Progenitor cell of endocrine pancreas (in vitro differentiated cells): ENCODE measurements at regions not wholly inside any gene's neighbourhood (a gene's known extent, or its start where the extent isn't known, plus 50 kb on each side); places are given as distances from the start of the nearest gene placed in this dataset.

Experiments
- DNase-seq: peaks from one replicate; pipeline ENCODE4 v3.0.0; 2021; ENCODE audit warnings: low spot score; ENCODE audit not compliant: unreplicated experiment
- H3K27ac Mint-ChIP-seq: 2 replicates; pipeline ENCODE4 v1.8.0; 2021; ENCODE audit warnings: mild to moderate bottlenecking, moderate library complexity, mixed read lengths
- H3K27me3 Mint-ChIP-seq: 2 replicates; pipeline ENCODE4 v1.8.0; 2021; ENCODE audit warnings: mixed read lengths
- H3K36me3 Mint-ChIP-seq: 2 replicates; pipeline ENCODE4 v1.8.0; 2022; ENCODE audit warnings: mixed read lengths; ENCODE audit not compliant: insufficient read depth
- H3K4me1 Mint-ChIP-seq: 2 replicates; pipeline ENCODE4 v1.8.0; 2021; ENCODE audit warnings: low read depth, mixed read lengths
- H3K4me3 Mint-ChIP-seq: 2 replicates; pipeline ENCODE4 v1.8.0; 2021; ENCODE audit warnings: low read depth, mild to moderate bottlenecking, moderate library complexity, mixed read lengths
- H3K9me3 Mint-ChIP-seq: 2 replicates; pipeline ENCODE4 v1.8.0; 2021; ENCODE audit warnings: low read depth, mixed read lengths
- TF ChIP-seq, protein P1 (sequence below): fragments of 200-600 bp; sonication (generic); IDR thresholded peaks from one replicate; pipeline ENCODE4 v1.5.0; 2021; ENCODE audit warnings: antibody characterized with exemption, mild to moderate bottlenecking; ENCODE audit not compliant: unreplicated experiment

DNA sequence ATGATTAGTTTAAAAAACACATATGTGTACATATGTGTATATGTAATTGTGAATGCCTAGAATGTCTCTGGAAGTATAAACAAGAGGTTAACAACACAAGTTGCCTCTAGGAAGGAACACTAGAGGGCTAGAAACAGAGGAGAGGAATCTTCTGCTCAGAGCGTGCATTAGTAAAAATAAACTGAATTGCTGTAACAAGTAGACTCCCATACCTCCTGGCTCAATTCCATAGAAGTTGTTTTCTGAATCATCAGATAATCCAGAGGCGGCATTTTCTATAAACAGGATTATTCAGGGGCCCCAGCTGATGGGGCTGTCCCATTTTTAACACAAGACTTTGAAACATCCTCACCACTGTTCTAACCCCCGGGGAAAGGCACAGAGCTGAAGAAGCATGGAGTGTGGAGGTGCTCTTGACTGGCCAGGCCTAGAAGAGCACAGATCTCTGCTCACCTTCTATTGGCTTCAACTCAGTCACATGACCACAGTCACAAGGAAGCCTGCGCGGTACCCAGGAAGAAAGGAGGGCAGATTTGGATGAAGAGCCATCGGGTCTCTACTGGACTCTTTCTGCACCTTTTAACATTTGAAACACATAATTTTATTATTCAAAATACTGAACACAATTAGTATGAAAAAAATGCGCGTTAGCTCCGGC is 145.7 kb downstream of the TLE3 start:
- H3K27ac Mint-ChIP-seq: no peak overlapping the region
- no peak for DNase-seq
- H3K4me3 Mint-ChIP-seq: no peak overlapping the region
- TF ChIP-seq, protein P1, sequence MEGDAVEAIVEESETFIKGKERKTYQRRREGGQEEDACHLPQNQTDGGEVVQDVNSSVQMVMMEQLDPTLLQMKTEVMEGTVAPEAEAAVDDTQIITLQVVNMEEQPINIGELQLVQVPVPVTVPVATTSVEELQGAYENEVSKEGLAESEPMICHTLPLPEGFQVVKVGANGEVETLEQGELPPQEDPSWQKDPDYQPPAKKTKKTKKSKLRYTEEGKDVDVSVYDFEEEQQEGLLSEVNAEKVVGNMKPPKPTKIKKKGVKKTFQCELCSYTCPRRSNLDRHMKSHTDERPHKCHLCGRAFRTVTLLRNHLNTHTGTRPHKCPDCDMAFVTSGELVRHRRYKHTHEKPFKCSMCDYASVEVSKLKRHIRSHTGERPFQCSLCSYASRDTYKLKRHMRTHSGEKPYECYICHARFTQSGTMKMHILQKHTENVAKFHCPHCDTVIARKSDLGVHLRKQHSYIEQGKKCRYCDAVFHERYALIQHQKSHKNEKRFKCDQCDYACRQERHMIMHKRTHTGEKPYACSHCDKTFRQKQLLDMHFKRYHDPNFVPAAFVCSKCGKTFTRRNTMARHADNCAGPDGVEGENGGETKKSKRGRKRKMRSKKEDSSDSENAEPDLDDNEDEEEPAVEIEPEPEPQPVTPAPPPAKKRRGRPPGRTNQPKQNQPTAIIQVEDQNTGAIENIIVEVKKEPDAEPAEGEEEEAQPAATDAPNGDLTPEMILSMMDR: no peak
- no peaks in the 10 kb centered on the region for H3K36me3 Mint-ChIP-seq
- no peaks in the 10 kb centered on the region for H3K4me1 Mint-ChIP-seq
- no peaks in the 10 kb centered on the region for H3K9me3 Mint-ChIP-seq
- peaks cover 25% of the 10 kb centered on the region for H3K27me3 Mint-ChIP-seq

DNA sequence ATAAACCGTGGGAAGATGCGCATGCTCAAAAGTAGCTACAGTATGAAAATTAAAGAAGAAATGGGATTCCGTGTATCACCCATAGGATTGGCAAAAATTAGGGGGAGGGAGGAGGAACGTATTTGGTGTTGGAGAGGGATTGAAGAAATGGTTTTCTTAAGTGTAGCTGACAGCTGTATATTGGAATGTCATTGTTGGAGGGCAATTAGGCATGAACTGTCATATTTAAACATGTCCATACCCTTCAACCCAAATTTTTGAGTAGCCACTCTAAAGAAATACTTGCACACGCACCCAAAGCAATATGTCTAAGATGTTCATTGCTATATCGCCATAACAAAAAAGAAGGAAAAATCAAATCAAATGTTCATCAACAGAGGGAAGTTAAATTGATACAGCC is 144.7 kb downstream of the TLE3 start:
- no peak for DNase-seq
- Mint-ChIP-seq H3K4me3 (no peak overlapping the region), H3K36me3 (no peaks in the 10 kb centered on the region), H3K27ac (no peak overlapping the region), H3K4me1 (no peaks in the 10 kb centered on the region), H3K27me3 (peaks cover 25% of the 10 kb centered on the region), H3K9me3 (no peaks in the 10 kb centered on the region)
- TF ChIP-seq, protein P1: no peak

DNA sequence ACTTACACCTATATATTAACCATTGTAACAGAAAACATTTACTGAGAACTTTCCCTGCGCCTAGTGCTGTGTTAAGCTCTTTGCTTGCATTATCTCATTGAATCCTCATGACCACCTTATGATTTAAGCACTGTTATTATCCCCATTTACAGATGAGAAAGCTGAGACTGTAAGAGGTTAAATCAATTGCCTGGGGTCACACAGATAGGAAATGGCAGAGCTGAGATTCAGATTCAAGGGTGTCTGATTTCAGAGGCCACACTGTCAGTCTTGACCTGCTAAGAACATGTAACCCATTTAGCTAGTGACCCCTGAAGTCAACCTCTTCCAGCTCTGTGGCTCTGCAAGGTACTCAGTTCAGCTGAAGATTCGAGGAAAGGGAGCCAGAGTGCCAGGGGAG is 143.9 kb downstream of the TLE3 start:
- Mint-ChIP-seq H3K27ac (no peak overlapping the region), H3K36me3 (no peaks in the 10 kb centered on the region), H3K9me3 (no peaks in the 10 kb centered on the region), H3K4me3 (no peak overlapping the region), H3K4me1 (no peaks in the 10 kb centered on the region), H3K27me3 (peaks cover 29% of the 10 kb centered on the region)
- no peak for DNase-seq
- TF ChIP-seq, protein P1: no peak

DNA sequence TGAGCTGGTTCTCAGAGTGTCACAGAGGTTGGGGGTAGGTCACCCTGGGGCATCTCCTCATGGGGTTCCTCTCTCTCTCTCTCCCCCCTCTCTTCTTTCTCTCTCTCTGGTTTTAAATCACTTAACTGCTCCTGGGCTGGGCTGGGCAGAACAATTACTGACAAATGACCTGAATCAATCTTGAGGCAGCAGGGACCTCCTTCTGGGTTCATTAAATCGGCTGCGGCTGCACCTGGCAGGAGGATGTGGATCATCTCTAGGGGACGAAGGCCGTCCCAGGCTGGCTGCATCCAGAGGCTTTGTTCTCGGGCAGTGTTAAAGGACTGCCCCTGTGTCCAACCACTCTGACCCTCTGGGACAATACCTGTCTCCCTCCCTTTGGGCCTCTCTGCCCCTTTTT is 143.1 kb downstream of the TLE3 start:
- Mint-ChIP-seq H3K4me3 (no peak overlapping the region), H3K9me3 (no peaks in the 10 kb centered on the region), H3K4me1 (no peaks in the 10 kb centered on the region), H3K27ac (peak overlapping the region; percentile 31), H3K36me3 (no peaks in the 10 kb centered on the region), H3K27me3 (peaks cover 32% of the 10 kb centered on the region)
- no peak for DNase-seq
- TF ChIP-seq, protein P1: no peak

DNA sequence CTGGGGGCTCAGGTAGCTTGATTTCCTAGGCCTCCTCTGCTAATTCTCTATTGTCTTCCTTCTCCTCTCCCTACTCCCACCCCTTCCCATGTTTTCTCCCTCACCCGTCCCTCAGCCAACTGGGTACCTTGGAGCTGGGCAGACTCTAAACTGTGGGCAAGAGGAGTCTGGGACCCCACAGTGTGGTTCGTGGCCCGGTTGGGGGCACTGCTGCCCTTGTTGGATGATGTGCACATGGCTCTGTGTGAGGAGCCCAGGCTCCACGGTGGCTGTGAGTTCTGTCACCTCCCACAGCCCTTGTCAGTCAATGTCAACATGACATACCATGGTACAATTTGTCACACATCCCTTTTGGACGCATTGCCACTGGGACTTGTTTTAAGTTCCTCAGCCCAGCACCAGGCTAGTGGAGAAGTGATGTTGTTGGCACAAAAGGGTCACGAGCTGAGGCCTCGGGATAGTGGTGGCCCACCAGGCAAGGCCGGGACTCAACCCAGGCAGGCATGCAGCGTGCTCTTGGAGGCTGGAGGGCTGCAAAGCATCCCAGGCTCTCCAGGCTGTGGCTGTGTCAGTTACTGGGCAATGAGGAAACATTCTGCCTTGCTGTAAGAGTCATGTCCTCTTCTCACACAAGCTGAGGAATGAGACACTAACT is 142.3 kb downstream of the TLE3 start:
- Mint-ChIP-seq H3K4me1 (no peaks in the 10 kb centered on the region), H3K36me3 (no peaks in the 10 kb centered on the region), H3K27ac (no peak overlapping the region), H3K9me3 (no peaks in the 10 kb centered on the region), H3K4me3 (no peak overlapping the region), H3K27me3 (peaks cover 32% of the 10 kb centered on the region)
- TF ChIP-seq, protein P1: no peak
- no peak for DNase-seq
